Stimulated activated CD4-positive, alpha-beta T cell treated with anti-CD3 and anti-CD28 coated beads, Interleukin-15, amount 100 ng/mL, for 48 hours (primary cell): ENCODE measurements at regions not wholly inside any gene's neighbourhood (a gene's known extent, or its start where the extent isn't known, plus 50 kb on each side); places are given as distances from the start of the nearest gene placed in this dataset.
"Not testable (repeated sequence)": the region's sequence is repeated elsewhere in the genome, so short reads cannot be mapped to it uniquely, and the experiment has no call there.

ENCODE experiments used
- DNase-seq, 2 donors: peaks; one replicate each; pipeline ENCODE4 v3.0.0-alpha.2; 2020; ENCODE audit warnings: low read depth in 2 of 2

DNA sequence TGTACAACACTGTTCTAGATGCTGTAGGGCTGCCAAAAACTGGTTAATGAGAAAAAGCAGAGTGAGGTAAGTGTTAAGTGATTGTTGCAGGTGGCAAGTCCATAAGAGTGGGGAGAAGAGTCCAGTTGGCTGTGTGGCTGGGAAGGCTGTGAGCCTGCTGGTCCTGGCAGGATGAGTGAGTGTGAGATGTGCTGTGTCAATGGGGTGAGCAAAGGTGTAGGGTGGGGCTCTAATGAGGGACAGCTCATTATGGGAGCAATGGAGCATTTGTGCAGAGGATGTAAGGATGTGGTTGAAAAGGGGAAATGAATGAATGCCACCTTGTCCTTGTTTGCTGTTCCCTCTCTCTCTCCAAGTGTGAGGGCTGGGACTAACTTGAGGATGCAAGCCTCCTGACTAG is 145.3 kb upstream of the ROPN1 start:
- no peak for DNase-seq

DNA sequence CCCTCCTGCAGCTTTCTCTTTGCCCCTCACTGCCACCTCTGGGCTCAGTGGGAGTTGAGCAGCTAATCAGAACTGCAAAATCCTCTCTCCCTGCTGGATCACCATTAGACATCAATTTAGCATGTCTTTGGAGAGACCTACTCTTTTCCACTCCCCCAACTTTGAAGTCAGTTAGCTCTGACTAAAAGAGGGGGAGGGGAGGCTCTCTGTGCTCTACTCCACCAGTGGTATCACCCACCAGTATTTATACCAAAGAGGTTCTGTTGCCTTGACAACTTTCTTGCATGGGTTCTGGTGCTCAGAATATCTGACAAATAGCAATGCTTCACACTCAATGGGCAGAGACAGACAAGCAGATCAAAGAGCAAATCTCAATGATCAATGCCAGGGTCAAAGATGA is 146.2 kb upstream of the ROPN1 start:
- no peak for DNase-seq

DNA sequence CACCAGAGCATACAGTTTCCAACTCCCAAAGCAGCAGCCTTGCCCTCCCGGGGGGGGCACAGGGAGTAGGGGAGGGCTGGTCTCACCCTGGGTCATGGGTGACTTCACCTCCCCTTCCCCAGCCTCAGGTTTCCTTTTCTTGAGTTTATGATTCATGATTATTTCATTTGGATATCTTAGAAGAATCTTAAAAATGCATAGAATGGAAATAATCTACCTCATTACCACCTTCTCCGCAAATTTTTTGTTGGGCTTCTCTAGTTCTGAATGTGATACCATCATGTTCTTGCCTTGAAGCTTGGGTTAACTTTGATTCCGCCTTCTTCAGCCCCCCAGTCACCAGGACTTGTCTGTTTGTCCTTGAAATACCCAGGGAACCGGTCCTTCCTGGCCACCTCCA is 148.8 kb upstream of the ROPN1 start:
- DNase-seq = no peak

- no peak for DNase-seq
Measured at GRCh38 chr3:124142389-124142970, 150.6 kb upstream of the ROPN1 start.

GRCh38 chr3:124143047-124143446 is 151.1 kb upstream of the ROPN1 start:
- no peak for DNase-seq

- DNase-seq = no peak
Measured at GRCh38 chr3:124144035-124144814, 152.3 kb upstream of the ROPN1 start.

- DNase-seq = no peak
Measured at GRCh38 chr3:124147429-124147828, 155.5 kb upstream of the ROPN1 start.

- DNase-seq = no peak
Measured at GRCh38 chr3:124147946-124148345, 156.0 kb upstream of the ROPN1 start.

- no peak for DNase-seq
Measured at GRCh38 chr3:124149081-124149480, 157.2 kb upstream of the ROPN1 start.

- no peak for DNase-seq
Measured at GRCh38 chr3:124149771-124150170, 157.8 kb upstream of the ROPN1 start.

- DNase-seq = not testable (repeated sequence)
Measured at GRCh38 chr3:124152891-124153290, 161.0 kb upstream of the ROPN1 start.

DNA sequence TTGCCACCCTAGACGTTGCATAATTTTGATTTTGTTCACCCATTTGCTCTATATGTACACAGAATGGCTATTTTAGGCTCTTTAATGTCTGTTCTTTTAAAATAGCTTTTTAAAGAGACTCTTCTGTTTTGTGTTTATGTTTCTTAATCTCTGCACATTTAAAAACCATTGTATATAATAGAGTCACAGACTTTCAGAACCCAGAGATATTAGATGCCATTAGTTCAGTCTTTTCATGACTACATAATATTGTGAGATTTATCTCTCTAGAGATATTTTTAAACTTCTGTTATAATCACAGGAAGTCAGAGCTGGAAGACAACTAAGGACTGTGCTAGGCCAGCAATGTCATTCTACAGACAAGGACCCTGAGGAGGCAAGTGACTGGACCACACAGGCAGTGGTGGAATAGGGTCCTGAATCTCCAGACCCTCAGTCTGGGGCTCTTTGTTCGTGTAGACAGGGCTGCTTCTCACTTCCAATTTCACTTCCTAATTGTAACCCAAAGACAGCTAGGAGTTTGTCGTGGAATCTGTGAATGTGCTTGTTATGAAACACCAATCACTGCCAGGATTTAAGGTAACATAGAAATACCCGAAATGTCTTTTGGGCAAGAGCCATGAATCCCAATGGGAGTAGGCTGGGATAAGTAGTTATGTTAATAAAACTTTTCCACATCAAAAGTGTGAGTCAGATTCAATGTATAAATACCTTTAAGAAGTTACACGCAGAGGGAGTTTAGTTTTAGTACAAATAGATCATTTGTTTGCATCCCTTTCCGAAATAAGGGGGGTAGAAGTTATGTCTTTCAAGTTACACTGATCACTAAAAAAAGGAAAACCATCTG is 165.2 kb upstream of the ROPN1 start:
- no peak for DNase-seq

- no peak for DNase-seq
Measured at GRCh38 chr3:124157748-124158147, 165.8 kb upstream of the ROPN1 start.

DNA sequence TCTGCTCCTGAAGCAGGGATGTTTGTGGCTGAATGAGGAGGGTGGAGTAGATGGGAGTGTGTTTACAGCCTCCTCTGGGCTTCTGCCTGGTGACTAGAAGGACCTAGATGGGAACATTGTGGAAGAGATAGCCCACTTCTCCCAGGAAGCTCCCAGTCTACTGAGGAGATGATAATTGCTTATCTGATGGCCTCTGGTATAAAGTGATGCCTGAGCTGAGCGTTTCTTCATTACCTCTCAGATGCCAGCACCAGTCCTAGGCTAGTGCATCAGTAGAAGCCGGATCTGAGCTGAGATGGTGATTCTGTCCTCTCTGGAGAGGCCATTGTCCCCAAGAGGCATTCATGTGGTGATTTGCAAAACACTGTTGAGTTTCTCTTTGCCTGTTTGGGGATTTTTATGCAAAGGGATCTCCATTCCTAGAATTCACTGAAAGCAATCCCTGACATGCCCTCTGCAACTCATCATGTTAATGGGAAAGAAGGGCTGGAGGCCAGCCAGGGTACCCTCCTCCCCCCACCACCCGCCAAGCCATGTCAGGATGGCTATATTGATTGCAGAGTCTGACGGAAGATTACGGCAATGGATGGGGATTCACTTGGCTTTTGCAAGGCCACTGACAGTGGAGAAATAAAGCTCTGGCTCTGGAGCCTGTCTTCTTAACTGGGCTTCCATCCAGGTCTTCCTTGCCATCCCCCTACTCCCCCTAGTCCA is 166.4 kb upstream of the ROPN1 start:
- no peak for DNase-seq

DNA sequence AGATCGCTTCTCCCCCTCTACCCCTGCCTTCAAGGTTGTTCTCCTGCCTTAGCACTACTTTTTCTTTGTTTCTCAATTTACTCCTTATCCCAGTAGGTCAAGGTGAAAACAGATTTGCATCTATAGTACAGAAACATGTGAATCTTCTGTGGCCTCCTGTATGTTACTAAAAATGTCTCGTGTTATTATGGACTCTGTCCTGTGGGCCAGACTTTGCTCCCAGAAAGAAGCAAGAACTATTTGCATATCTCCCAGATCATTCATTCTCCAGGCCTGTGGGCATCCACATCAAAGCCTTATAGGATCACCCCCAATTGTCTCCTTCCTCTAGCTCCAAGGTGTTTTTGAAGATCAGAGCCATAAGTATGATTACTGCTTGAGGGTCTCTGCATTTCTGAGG is 169.5 kb upstream of the ROPN1 start:
- no peak for DNase-seq

DNA sequence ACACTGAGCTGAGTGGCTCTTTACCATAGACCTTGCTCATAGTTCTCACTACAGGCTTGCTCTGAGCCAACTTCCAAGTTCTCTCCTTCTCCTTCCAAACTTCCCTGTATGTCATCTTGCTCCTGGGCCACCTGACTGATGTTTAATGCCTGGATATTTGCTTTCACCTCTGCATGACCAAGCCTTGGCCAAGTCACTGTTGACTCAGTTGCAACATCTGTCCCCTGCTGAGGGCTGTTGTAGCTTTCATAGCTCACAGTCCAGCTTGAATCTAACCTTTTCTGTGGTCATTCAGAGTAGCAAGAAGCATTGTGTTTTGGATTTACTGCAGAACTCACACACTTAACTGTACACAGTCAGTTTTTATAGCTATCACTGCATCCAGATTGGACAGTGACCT is 171.8 kb upstream of the ROPN1 start:
- DNase-seq = no peak

GRCh38 chr3:124168271-124168670 is 176.3 kb upstream of the ROPN1 start:
- DNase-seq = no peak

DNA sequence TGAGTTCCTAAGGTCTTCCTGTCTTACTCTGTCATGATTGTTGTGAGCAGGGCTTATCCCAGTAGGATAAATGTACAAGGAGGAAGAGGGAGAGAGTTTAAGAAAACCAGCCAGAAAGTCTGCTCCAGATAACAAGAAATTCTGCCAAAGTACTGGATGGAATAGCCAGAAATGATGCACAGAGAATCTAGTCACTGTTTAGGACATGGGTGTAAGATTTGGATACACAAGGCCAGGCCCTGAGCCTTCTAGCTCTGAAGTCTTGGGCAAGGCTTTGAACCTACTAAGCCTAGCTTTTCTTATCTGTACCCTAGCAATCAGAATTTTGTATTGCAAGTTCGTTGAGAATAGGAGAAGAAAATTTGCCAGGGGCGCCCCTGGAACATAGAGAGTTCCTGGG is 180.4 kb upstream of the ROPN1 start:
- DNase-seq = no peak

DNA sequence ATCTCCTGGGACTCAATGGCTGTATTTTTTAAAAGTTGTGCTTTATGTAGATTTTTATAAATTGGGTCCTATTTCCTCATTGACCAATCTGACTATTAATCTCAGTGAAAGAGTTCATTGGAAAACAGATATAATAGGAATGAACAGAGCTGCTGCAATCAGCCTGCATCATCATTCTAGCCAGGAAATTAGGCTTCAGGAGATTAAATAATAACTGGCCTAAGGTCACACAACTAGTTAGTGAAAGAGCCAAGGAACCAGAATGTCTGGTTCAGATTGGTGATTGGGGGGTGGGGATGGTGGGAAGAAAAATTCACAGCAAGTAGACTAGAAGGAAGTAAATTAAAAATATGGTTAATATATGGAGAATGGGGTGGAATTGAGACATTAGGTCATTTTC is 180.9 kb upstream of the ROPN1 start:
- DNase-seq = no peak

- DNase-seq = no peak
Measured at GRCh38 chr3:124174476-124174875, 182.6 kb upstream of the ROPN1 start.

DNA sequence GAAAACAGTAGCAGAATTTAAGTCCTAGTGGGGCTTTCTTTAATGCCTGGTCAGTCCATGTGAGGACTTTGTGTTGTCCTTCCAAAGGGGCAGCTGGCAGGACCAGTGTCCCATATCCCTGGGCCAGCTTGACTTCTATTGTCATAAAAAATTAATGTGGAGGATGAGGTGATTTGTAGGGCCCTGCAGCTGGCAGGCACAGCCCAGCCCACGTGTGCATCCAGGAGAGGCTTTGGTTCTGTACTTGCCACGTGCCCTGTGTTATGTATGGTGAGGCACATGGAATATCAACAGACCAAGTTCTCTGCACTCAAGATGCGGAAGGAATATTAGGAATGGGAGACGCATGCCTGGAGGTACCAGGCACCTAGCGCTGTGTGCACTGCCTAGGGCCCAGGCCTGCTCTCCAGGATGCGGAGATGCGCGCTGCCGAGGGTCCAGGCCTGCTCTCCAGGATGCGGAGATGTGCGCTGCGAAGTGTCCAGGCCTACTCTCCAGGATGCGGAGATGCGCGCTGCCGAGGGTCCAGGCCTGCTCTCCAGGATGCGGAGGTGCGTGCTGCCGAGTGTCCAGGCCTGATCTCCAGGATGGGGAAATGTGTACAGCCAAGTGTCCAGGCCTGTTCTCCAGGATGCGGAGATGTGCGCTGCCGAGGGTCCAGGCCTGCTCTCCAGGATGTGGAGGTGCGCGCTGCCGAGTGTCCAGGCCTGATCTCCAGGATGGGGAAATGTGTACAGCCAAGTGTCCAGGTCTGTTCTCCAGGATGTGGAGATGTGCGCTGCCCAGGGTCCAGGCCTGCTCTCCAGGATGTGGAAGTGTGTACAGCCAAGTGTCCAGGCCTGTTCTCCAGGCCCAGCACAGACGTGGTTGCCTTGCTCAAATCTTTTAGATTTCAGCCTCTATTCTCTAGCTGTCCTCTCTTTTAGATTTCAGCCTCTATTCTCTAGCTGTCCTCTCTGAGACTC is 183.3 kb upstream of the ROPN1 start:
- no peak for DNase-seq
